GM10266 (cell line): ENCODE measurements at regions not wholly inside any gene's neighbourhood (a gene's known extent, or its start where the extent isn't known, plus 50 kb on each side); places are given as distances from the start of the nearest gene placed in this dataset.

Experiments used
- DNase-seq: peaks from one replicate; pipeline ENCODE4 v3.0.0; 2012; ENCODE audit errors: extremely low spot score
- CTCF ChIP-seq: IDR thresholded peaks from 2 replicates; pipeline ENCODE4 v1.5.1; 2012; ENCODE audit warnings: mild to moderate bottlenecking, low read depth; ENCODE audit not compliant: control insufficient read depth, insufficient read depth; ENCODE audit errors: missing control alignments

DNA sequence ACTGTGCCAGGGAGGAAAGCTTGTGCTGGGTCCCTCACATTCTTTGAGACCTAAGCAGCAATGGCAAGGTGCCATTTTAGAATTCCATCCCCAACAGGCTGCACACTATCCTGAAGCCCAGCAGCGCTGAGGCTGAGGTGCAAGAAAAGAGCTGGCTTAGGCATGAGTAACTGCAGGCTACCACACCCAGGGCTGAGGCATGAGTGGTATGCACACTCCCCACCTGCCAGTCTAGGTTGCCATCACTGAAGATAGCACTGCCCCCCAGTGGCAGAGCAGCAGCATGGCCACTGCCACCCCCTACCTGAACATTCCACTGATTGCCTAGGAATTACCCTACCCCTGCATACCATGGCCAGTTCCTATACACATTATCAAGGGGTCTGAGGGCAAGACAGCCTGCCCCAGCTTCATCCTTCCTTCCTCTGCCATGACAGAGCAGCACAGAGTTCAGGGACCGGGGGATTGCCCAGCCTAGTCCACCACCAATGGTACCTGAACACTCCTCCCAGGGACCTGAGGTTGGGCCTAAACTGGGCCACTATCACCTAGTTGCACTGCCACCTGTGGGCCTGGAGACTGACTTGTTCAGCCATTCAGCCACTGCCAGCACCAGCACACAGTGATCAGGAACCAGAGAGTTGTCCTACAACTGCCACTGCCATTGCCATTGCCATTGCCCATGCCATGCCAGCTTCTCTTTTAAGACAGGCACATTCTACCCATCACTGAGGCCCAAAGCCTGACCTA lies 129.8 kb downstream of the SATB1 start:
- peak; percentile 75 for TF ChIP-seq CTCF
- peak; percentile 39 for DNase-seq

- no peak for DNase-seq
- no peak for TF ChIP-seq CTCF
Measured at GRCh38 chr3:18290157-18290556, 135.0 kb downstream of the SATB1 start.

- TF ChIP-seq CTCF, result no peak
- no peak for DNase-seq
Measured at GRCh38 chr3:18288243-18288642, 136.9 kb downstream of the SATB1 start.

DNA sequence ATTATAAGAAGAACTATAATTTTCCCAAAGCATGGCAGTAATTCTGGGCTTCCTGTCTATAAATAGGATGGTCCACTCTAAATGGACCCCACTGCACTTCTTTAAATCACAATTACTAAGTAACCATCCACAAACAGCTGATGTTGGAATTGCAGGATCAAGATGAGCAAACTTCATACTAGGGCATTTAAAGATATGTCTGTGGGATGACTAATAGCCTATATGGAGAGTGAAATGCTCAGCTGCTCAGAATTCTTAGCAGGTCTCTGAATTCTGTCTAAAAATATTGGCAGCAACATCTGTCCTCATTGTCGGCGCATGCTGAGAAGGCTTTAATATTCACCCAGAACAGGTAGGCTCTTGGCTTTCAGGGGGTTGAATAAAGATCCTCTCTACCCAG lies 140.4 kb downstream of the SATB1 start:
- no peak for DNase-seq
- TF ChIP-seq CTCF, result no peak

- no peak for DNase-seq
Measured at GRCh38 chr3:18283680-18284079, 141.5 kb downstream of the SATB1 start.

GRCh38 chr3:18282507-18282906 lies 142.6 kb downstream of the SATB1 start:
- no peak for TF ChIP-seq CTCF
- no peak for DNase-seq

More at GRCh38 chr3:18283680-18284079, 141.5 kb downstream of the SATB1 start:
- TF ChIP-seq CTCF, result no peak

DNA sequence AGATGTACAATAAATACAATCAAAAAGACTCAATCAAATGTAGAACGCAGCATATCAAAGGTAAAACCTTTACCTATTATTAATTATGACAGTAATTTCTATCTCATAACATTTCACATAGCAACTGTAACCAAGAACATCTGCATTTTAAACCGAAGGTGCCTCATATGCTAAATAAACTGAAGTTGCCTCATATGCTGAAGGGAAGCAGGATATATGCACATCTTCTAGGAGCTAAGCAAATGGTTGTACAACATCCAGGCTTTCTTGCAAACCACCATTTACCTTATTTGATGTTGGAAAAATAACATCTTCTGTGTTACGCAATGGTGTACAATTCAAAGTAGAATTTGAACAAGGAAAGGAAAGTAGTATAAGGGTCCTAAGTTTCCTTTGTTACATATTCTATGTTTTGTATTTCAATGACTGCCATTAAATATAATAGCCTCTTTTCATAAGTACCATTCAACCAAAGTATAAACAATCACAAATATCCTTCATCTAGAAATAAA lies 145.9 kb downstream of the SATB1 start:
- no peak for DNase-seq
- TF ChIP-seq CTCF, result no peak
